ENCODE measurements at regions not wholly inside any gene's neighbourhood (a gene's known extent, or its start where the extent isn't known, plus 50 kb on each side); places are given as distances from the start of the nearest gene placed in this dataset.

DNA sequence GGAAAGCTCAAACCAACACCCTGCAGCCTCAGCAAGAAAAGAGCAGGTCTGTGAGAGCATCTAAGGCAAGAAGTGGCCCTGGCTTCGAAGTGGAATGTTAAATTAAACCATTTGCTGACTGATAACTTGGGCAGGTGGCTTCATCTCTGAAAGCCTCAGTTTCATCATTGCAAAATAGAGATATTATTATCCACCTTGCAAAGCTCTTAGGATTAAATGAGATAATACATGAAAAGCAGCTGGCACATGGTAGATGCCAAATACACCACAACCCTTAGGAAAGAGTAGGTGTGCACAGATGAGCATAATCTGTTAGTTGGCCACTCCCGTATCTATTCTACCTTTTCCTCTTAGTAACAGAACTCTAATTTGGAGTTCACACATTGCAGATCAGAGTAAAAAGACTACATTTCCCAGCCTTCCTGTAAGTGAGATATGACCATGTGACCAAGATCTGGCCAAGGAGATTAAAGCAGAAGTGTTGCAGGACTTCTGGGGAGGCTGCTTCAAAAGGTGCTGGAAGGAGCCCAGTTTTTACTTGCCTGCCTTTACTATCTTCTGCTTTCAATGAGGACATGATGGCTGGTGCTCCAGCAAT is 288.7 kb downstream of the SOX9 start:
- no peak for DNase-seq (ENCODE audit: low spot score)

DNA sequence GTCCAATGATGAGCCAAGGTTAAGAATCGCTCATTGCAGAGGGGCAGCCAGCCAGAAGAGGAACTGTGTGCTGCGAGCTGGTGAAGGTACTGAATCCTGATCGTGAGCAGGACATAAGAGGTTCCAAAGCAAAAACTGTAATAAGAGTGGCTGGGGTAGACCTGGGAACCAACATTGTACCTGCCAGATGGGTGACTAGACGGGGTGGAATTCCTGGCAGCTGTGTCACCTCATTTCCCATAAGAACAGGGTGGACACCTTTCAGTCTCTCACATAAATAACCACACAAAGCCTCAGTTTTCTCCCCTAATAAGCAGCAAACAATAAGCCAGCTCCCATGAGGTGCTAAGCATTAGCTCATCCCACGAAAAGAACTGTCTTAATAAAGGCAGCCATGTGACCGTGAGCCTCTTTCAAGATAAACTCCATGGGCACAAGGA is 290.3 kb downstream of the SOX9 start:
- DNase-seq (ENCODE audit: low spot score) = no peak

GRCh38 chr17:72412650-72413076 is 291.8 kb downstream of the SOX9 start:
- no peak for DNase-seq (ENCODE audit: low spot score)

GRCh38 chr17:72413077-72414031 is 292.5 kb downstream of the SOX9 start:
- no peak for DNase-seq (ENCODE audit: low spot score)

GRCh38 chr17:72414032-72414396 is 293.2 kb downstream of the SOX9 start:
- DNase-seq (ENCODE audit: low spot score) = no peak

DNA sequence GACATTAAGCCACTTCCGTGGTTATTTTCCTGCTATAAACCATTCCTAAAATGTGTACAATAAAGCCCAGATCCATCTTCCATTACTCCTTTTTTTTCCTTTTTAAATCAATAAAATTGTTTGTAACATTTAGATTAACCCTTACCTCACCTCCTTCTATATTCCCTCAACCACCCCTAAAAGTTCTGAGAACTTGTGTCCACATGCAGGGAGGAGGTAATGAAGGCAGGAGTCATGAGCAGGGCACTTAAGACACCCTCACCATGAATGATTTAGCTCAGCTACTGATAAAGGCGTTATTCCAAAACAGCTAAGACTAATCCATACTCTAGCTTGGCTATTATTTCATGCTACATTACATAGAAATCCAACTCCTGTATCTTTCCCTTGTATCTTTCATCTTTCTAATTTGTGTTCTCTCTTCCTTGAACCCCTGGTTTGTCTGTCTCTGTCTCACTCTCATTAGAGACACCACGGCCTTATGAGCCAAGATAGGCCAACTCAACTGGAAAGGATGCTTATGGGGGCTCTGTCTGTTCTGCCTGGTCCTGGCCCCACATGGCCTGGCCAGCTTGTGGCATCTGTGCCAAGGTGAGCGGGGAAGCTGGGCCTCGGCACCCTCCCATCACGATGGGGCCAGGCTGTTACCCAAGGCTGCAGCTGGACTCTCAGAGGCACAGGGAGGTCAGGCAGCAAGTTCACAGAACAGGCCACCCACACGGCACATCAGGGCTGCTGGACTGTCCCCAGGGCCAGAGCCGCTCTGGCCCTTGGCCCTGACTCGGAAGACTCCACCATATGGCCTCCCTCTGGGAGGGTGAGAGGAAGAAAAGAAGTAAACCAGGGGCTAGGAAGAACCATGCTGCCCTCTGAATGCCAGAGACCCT is 294.4 kb downstream of the SOX9 start:
- DNase-seq (ENCODE audit: low spot score) = no peak

DNA sequence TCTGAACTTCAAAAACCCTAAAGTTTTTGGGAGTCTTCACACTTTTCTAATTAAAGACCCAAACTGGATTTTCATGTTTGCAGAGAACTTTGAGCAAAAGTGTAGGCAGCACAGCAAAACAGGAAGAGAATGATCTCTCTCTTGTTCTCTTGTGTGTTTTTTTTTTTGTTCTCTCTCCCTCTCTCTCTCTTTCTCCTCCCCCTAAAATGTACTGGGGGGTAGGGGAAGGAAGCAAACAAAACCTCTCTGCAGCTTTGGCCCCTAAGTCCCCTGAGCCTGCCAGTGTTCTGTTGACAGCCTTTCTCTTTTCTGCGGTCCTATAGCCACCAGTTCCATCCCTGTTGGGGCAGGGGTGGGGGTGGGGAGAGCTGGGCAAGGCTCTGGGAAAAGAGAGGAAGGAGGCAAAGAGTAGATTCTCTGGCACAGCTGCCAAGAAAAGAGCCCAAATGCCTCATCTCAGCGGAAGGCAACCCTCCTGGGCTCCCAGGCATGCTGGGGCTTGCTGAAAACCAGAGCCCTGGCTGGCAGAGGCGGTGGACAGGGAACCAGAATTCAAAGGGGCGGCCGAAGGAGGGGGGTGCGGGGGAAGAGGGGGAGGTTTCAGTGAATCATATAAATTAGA is 295.3 kb downstream of the SOX9 start:
- peak; percentile 16 for DNase-seq (ENCODE audit: low spot score)

GRCh38 chr17:72416905-72417304 is 296.1 kb downstream of the SOX9 start:
- DNase-seq (ENCODE audit: low spot score) = no peak

- DNase-seq (ENCODE audit: low spot score) = no peak
These were observed 296.8 kb downstream of the SOX9 start for GRCh38 chr17:72417627-72418026.

DNA sequence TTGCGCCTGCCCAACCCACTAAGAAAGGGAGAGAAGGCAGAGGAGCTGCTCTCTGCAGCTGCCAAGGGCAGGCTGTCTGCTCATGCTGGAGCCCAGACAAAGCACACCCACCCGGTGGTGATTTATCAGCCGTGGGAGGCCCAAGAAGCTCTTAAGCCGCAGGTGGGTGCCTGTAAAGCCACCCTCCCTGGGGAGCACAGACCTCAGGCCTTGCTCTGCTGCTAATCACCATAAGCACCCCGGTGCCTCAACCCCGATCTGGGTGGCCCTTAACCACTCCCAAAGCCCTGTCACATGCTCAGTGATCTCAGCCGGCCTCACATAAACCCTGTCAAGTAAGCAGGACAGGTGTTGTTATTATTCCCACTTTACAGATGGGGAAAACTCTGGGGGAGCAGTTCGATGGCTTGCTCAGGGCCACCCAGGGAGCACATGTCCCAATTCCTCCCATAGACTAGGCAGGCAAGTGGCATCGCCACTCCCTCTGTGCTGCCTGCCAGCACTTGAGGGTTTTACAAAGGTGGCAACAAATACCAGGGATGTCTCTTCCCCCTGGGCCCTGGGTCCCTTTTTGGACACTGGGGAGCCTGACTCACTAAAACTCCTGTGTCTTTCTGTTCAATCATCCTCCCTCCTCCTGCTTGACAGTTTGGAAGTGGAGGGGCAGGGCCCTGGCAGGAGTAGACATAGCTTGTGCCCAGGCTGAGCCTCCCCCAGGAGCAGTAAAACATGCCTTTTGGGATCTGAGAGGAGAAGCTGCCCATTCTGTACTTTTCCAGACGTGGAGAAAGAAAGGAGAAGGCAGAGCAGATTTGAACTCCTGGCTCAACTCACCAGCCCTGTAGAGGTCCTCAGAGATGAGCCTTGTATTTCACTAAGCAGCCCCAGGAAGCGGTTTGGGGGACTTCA is 299.3 kb downstream of the SOX9 start:
- DNase-seq (ENCODE audit: low spot score) = no peak

DNA sequence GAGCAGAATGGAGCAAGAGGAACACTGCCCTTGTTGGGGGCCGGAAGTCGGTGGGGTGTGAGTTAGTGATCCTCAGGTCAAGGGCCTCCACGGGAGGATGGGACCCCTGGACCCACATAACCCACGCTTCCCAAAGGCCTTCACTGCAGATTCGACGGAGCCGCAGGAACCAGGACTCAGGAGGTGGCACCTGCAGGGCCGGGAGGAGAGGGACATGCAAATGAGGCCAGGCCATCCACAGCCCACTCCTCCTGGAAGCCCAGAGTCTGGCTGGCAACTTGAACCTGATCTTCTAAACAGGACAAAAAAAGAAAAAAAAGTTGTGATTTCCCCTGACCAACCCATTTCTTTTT is 299.9 kb downstream of the SOX9 start:
- DNase-seq (ENCODE audit: low spot score) = no peak

GRCh38 chr17:72421128-72422092 is 300.6 kb downstream of the SOX9 start:
- no peak for DNase-seq (ENCODE audit: low spot score)

- no peak for DNase-seq (ENCODE audit: low spot score)
These were observed 301.3 kb downstream of the SOX9 start for GRCh38 chr17:72422204-72422504.

DNA sequence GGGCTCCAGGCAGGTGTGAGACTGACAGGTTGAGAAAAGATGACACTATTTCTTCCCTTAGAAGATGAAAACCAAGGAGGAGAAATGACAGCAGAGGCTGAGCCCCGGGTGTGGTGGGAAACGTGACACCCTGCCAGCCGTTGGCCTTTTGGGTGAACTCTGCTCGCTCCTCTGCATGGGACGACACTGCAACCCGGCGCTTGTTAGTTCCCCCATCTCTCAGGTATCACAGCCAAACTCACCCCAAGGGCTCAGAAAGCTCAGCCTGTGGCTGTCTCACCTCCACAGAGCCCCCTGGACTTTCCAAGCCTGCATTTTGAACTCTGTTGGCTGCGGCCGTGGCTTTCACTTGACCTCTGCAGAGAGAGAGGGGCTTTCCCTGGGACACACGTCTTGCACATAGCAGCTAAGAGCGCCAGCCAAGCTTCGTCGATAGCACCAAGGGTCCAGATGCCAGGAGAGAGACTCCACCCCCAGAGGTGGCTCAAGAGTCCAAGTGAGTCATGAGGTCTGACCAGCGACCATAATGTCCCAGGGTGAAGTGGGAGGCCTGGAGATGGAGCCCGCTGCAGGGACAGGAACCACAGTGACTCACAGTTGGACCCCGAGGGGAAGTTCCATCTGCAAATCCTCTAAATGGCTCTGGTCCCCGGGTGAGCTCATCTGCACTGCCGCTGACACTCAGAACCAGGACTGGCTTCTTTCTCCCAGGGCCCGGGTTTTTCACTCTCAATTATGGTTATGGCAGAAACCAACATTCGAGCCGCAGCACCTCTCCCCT is 301.9 kb downstream of the SOX9 start:
- DNase-seq (ENCODE audit: low spot score) = no peak

DNA sequence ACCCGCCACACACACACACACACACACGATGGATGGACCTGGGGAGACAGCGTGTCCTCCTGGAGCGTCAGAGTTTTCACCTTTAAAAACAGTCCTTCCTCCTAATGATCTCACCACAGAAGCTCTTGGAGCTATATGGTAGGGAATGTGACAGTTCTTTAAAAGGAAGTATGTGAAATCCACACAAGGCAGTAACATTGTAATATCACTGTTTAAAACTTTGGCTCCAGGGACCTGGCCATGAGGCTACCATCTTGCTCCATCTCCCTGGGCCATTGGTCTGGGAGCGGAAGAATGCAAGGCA is 302.4 kb downstream of the SOX9 start:
- DNase-seq (ENCODE audit: low spot score) = no peak

GRCh38 chr17:72423718-72424117 is 302.9 kb downstream of the SOX9 start:
- DNase-seq (ENCODE audit: low spot score) = no peak

DNA sequence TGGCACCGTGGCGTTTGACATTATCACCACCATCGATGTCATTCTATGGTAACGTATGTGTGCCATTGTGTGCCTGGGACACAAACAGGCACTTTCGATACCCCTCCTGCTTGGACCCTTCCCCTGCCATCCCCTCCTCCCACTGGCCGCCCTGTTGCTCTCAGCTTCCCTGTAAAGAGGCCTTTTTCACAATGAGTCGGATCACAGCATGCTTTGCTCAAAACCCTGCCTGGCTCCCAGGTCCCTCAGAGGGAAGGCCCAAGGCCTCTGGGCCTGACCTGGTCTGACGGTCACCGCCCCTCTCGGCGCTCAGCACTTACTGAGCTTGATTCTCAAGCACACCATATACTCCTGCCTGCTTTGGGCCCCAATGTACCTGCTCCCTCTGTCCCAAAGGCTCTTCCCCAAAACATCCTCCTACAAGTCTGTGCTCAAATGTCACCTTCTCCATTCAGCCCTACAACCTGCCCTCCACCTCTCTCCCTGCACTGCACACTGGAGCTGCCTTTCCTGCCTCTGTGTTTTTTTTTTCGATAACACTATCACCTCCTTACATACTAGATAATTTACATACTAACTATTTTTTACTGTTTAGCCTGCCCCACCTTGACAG is 303.8 kb downstream of the SOX9 start:
- no peak for DNase-seq (ENCODE audit: low spot score)

DNA sequence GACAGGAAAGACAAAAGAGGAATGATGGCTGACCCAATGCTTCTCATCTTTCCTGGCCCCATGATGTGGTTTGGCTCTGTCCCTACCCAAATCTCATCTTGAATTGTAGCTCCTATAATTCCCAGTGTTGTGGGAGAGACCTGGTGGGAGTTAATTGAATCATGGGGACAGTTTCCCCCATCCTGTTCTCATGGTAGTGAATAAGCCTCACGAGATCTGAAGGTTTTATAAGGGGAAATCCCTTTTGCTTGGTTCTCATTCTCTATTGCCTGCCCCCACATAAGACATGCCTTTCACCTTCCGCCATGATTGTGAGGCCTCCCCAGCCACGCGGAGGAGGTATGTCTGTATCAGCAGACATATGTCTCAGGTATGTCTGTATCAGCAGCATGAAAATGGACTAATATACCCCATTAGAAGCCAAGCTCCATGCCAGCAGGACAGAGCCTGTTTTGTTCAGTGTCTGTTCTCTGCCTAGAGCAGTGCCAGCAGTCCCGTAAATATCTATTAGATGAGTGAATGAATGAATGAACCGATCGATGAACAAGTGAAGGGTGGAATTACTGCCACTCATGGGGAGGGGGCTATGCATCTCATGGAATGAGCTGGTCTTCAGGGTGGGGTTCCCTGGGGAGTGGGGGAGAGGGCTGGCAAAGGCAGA is 304.4 kb downstream of the SOX9 start:
- no peak for DNase-seq (ENCODE audit: low spot score)

DNA sequence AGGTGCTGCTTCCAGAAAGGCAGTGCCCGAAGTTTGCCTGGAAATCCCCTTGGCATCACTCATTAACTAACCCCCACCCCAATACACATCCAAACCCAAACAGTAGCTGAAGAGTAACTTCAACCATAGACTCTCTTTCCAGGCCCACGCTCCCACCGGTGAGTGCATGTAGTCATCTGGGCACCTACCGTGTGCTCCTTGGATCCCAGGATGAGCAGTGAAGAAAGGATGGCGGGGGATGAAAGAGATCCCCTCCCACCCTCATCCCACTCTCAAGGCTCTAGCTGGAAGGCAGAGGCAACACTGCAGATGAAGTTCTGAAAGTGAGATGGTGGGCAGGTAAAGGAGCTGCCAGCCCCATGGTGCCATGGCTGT is 305.0 kb downstream of the SOX9 start:
- no peak for DNase-seq (ENCODE audit: low spot score)

All from cerebellar cortex (tissue), 1 donor.